GM19467 (cell line): ENCODE measurements at regions not wholly inside any gene's neighbourhood (a gene's known extent, or its start where the extent isn't known, plus 50 kb on each side); places are given as distances from the start of the nearest gene placed in this dataset.

Experiments used
- ATAC-seq: cut with Tn5 transposase; IDR thresholded peaks from one replicate; pipeline ENCODE4 v1.9.1; 2021; ENCODE audit warnings: mild to moderate bottlenecking, moderate library complexity; ENCODE audit not compliant: unreplicated experiment

DNA sequence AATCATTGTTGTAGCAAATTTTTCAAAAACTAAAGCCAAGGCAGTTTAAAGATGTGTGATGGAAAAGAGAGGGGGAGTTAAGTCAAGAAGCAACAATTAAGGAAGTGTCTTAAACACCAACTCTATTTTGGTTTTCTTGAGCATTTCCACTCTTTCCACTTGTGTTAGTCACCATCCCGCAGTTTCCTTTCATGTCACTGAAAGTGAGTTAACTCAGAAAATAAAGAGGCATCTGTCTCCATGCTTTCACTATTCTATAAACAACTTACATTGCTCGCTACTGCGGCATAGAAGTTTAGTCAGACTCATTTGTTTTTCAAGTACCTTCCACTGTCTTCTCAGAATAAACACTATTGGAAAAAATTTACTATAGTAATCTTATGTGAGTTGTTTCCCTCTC lies 284.9 kb upstream of the SEMA3D start:
- ATAC-seq, result no peak

GRCh38 chr7:85471307-85471706 lies 284.5 kb upstream of the SEMA3D start:
- no peak for ATAC-seq

DNA sequence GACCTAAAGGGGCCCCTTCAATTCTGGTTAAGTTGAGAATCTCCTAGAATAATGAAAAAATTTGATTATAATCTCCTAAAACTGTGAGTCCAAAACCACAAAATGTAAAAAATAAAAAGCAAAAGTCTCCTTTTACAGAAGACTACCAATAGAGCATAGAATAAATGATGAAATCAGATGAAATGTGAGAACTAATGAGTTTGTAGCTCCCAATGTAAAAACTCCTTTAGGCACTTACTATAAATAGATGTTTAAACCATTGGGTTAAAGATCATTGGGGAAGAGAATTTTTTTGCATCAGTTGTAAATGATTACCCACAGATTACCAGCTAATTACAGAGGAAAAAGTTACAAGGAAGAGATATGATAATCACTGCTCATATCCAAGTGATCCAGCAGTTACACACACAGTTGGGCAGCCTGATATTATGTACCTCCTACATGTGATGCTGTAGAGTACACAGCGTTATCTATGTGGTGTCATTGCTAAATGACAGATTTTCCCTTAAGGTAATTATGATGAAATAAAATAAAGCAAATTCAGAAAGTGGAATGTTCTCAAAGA lies 282.7 kb upstream of the SEMA3D start:
- ATAC-seq, result no peak

GRCh38 chr7:85464042-85464651 lies 277.3 kb upstream of the SEMA3D start:
- no peak for ATAC-seq

- ATAC-seq, result no peak
Observed at GRCh38 chr7:85462671-85463070, 275.8 kb upstream of the SEMA3D start.

- ATAC-seq, result no peak
Observed at GRCh38 chr7:85457911-85458310, 271.1 kb upstream of the SEMA3D start.

DNA sequence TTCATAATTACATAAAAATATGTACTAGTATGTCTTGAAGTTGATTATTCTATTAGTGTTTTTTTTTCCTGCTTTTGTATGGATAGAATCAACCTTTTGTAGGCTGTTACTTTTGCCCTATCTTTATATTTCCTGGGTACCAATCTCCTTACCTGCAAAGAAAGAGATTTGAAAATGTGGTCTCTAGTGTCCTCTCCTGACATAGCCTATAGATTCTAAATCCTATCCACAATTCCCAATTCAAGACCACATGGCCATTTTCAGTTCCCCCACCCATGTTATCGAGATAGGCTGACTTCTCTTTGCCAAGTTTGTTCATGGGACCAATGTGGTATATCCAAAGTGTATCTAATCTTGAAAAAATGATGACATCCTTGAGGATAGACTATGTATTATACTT lies 269.4 kb upstream of the SEMA3D start:
- no peak for ATAC-seq

DNA sequence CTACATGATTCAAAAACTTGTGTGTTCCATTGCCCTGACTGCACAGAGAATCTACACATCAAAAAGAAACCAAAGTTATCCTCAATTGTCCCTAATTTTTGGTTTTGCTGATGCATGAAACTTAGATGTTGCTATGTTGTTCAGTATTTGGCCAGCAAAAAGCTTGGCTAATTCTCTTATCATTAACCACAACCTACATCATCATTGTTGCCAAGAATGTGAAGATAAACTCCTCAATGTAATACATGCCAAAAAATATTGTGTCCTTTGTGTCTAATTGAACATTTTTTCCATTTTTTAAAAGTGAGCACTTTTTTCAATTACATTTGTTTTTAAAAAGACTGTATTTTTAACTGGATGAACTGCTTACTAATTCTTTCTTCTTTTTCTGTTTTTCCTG lies 268.0 kb upstream of the SEMA3D start:
- no peak for ATAC-seq

GRCh38 chr7:85452674-85453073 lies 265.8 kb upstream of the SEMA3D start:
- no peak for ATAC-seq

DNA sequence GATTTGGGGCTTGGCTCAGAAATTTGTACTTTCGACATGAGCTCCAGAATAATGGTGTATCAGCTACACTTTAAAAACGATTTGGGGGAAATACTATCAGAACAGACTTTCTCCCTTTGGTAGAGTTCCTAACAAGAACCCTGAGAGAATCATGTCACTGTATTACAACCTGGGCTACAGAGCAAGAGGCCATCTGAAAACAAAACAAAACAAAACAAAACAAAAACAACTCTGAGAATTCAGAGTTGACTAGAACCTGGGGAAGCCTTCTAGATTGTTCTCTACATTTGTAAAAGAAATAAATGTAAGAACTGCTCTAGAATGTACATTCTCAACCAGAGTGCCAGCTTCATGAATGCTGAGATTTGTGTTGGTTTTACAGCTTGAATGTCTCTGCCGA lies 262.6 kb upstream of the SEMA3D start:
- no peak for ATAC-seq

DNA sequence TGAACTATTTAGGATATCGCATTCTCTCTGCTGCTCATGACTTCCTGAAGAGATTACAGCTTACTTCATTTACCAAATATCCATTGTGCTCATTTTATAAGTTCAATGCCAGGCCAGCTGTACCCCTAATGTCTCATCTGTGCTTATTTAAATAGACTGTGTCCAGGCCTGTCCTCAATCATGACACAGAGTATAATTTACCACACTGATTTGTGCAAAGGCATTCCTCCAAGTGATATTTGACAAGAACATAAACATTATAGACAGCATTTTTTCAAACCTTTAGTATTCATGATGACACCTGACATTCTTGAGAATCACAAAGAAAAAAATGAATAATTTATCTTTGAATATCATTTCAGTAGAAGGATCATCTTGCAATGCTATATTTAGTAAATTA lies 260.1 kb upstream of the SEMA3D start:
- no peak for ATAC-seq

DNA sequence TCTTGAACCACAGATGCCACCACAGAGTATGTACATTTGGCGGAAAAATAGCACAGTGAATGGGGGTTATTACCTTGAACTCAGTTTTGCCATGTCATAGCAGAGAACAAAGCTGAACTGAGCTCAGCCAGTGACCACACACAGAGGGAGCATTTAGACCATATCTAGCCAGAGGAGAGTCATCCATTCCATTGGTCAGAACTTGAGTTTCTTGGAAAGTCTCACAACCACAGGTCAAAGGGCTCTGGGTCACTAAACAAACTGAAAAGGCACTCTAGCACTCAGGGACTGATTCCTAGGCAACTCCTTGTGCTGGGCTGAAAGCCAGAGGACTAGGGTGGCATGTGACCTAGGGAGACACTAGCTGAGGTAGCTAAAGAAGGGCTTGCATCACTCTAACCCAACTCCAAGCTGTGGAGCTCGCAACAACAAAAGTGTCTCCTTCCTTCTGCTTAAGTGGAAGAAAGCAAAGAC lies 239.7 kb upstream of the SEMA3D start:
- ATAC-seq, result no peak

- ATAC-seq, result no peak
Observed at GRCh38 chr7:85424298-85424697, 237.4 kb upstream of the SEMA3D start.

DNA sequence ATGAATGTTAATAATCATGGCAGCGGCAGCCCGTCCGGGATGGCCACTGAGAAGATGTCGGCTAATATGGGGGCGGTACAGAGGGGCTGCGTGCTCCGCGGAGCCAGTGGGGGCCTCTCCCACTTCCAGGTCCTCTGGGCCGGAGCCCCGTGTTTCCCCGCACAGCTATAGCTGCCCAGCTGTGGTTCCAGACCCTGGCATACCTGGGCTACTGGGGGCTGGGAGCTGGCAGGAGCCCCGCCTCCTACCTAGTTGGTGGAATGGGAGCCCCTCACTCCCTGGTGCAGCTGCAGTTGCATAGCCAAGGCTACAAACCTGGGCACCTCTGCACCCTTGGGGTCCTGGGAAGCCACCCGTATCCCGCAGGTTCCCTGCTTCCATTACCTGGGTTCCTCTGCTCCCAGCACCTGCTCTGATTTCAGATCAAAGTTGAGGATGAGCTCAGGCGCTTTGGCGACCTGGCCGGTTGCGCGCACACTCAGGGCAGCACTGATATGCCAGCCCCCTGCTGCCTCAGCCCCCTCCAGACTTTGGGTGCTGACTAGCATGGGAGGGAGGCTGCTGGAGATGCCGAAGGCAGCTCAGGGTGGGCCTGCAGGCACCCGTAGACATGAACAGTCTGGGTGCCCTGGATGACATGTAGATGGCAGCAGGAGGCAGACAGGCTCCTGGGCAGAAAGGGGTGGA lies 236.5 kb upstream of the SEMA3D start:
- ATAC-seq, result no peak

- no peak for ATAC-seq
Observed at GRCh38 chr7:85415743-85416142, 228.9 kb upstream of the SEMA3D start.

DNA sequence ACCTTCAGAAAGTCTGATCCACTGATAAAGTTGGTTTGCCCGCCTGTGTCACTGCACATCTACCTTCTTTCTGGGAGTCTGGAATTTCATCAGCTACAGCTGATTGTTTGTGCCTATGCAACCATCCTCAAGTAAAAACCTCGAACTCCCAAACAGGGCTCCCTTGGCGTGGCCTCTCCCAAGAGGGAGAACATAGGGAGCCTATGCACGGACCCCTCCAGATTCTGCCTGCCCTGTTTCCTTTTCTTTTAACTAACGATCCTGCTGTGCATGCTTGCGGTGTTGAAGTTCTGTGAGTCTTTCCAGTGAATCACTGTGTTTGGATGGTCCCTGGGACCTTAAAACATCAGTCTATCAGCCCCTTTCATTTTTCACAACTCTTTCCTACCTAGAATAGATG lies 226.9 kb upstream of the SEMA3D start:
- no peak for ATAC-seq

- ATAC-seq, result no peak
Observed at GRCh38 chr7:85412912-85413311, 226.1 kb upstream of the SEMA3D start.

DNA sequence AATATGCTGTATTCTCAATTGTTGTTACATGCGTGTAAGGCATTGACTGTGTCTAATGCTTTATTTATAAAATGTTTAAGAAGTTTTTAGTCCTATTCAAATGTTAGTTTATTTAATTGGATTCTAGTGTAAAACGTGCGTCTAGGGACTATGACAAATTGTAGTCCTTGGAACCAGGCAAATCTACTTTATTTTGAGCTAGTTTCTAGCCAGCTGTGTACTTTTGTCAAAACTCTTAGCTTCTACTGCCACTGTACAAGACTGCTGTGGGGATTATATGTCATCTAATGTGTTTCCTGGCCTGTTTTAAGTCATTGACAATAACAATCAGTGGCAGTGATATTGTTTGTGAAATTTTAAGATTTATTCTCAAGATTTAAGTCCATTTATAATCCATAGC lies 220.5 kb upstream of the SEMA3D start:
- no peak for ATAC-seq

GRCh38 chr7:85405016-85405902 lies 218.4 kb upstream of the SEMA3D start:
- no peak for ATAC-seq

- ATAC-seq, result no peak
Observed at GRCh38 chr7:85396676-85397075, 209.8 kb upstream of the SEMA3D start.

DNA sequence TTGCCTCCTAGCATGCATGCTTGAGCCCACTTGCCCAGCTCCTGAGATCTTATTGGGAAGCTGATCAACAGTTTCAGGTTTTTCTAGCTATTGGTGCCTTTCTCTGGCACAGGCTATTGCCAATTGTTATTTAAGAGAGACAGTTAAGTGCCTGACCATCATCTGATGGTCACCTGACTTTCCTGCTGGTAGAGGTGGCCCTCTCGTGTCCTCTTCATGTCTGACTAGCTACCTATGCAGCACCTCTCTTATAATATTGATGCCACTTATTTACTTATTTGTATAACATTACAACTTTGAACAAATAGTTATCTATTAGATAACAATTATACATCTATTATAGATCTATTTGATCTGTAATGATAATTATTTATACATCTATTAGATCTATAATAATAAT lies 205.9 kb upstream of the SEMA3D start:
- no peak for ATAC-seq

- no peak for ATAC-seq
Observed at GRCh38 chr7:85392326-85392725, 205.5 kb upstream of the SEMA3D start.
